ENCODE measurements at regions not wholly inside any gene's neighbourhood (a gene's known extent, or its start where the extent isn't known, plus 50 kb on each side); places are given as distances from the start of the nearest gene placed in this dataset.

DNA sequence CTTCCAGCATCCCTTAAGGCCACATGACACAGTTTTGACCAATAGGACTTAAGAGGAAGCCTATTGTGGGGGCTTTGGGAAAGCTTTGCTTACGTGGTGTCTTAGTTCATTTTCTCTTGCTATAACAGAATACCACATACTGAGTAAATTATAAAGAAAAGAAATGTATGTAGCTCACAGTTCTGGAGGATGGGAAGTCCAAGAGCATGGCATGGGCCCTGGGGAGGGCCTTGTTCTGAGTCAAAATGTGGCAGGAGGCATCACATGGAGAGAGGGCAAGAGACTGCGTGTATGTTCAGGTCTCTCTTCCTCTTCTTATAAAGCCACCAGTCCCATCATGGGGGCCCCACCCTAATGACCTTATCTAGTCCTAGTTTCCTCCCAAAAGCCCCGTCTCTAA, 68.6 kb upstream of the CPEB4 start:
- Histone ChIP-seq H3K9me3 (ENCODE audit: insufficient read depth, low read length) (peaks cover 8% of the 10 kb centered on the region), H3K27me3 (ENCODE audit: low read depth, low read length) (no peaks in the 10 kb centered on the region), H4K20me1 (ENCODE audit: insufficient read depth, low read length) (no peaks in the 10 kb centered on the region), H3K9ac (ENCODE audit: low read length) (no peak overlapping the region), H3K36me3 (replicated peaks; ENCODE audit: low read depth, low read length) (peaks cover 11% of the 10 kb centered on the region), H2AFZ (ENCODE audit: low read depth, low read length) (0 out of 2 replicates have a peak overlapping the region, but pooled peaks have one; percentile 19), H3K4me1 (ENCODE audit: low read length) (peaks cover 55% of the 10 kb centered on the region), H3K27ac (ENCODE audit: low read length) (peak overlapping the region; percentile 99), H3K79me2 (ENCODE audit: low read length) (no peaks in the 10 kb centered on the region), H3K4me2 (ENCODE audit: low read length) (no peak overlapping the region), H3K4me3 (ENCODE audit: low read length) (no peak overlapping the region)
- TF ChIP-seq, protein P1, sequence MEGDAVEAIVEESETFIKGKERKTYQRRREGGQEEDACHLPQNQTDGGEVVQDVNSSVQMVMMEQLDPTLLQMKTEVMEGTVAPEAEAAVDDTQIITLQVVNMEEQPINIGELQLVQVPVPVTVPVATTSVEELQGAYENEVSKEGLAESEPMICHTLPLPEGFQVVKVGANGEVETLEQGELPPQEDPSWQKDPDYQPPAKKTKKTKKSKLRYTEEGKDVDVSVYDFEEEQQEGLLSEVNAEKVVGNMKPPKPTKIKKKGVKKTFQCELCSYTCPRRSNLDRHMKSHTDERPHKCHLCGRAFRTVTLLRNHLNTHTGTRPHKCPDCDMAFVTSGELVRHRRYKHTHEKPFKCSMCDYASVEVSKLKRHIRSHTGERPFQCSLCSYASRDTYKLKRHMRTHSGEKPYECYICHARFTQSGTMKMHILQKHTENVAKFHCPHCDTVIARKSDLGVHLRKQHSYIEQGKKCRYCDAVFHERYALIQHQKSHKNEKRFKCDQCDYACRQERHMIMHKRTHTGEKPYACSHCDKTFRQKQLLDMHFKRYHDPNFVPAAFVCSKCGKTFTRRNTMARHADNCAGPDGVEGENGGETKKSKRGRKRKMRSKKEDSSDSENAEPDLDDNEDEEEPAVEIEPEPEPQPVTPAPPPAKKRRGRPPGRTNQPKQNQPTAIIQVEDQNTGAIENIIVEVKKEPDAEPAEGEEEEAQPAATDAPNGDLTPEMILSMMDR (IDR thresholded peaks at IDR 0.05; ENCODE audit: low read depth, low read length) = no peak
- TF ChIP-seq EZH2phosphoT487 (IDR thresholded peaks at IDR 0.05; ENCODE audit: low read depth) = no peak

DNA sequence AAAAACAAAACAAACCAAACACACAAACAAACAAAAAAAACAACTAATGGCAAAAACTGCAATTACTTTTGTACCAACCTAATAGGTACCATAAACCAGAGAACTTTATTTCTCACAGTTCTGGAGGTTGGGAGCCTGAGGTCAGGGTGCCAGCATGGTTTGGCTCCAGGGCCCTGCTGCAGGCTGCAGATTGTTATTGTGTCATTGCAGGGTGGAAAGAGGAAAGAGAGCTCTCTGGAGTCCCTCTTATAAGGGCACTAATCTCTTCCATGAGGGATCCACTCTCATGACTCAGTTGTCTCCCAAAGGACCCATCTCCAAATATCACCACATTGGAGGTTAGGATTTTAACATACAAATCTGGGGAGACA, 64.9 kb upstream of the CPEB4 start:
- H3K79me2 ChIP-seq (ENCODE audit: low read length) = no peaks in the 10 kb centered on the region
- H3K27me3 ChIP-seq (ENCODE audit: low read depth, low read length) = no peaks in the 10 kb centered on the region
- H3K4me3 ChIP-seq (ENCODE audit: low read length) = peak overlapping the region; percentile 30; the same call in 1 of the 2 replicates
- H3K36me3 ChIP-seq (replicated peaks; ENCODE audit: low read depth, low read length) = peaks cover 15% of the 10 kb centered on the region
- peak overlapping the region; percentile 94 for H3K27ac ChIP-seq (ENCODE audit: low read length)
- H4K20me1 ChIP-seq (ENCODE audit: insufficient read depth, low read length) = no peaks in the 10 kb centered on the region
- peak overlapping the region; percentile 62; the same call in 1 of the 2 replicates for H2AFZ ChIP-seq (ENCODE audit: low read depth, low read length)
- peaks cover 78% of the 10 kb centered on the region for H3K4me1 ChIP-seq (ENCODE audit: low read length)
- peak overlapping the region; percentile 70 for H3K4me2 ChIP-seq (ENCODE audit: low read length)
- peaks cover 13% of the 10 kb centered on the region for H3K9me3 ChIP-seq (ENCODE audit: insufficient read depth, low read length)
- no peak for TF ChIP-seq EZH2phosphoT487 (IDR thresholded peaks at IDR 0.05; ENCODE audit: low read depth)
- TF ChIP-seq, protein P1 (IDR thresholded peaks at IDR 0.05; ENCODE audit: low read depth, low read length) = no peak
- peak overlapping the region; percentile 60 for H3K9ac ChIP-seq (ENCODE audit: low read length)

DNA sequence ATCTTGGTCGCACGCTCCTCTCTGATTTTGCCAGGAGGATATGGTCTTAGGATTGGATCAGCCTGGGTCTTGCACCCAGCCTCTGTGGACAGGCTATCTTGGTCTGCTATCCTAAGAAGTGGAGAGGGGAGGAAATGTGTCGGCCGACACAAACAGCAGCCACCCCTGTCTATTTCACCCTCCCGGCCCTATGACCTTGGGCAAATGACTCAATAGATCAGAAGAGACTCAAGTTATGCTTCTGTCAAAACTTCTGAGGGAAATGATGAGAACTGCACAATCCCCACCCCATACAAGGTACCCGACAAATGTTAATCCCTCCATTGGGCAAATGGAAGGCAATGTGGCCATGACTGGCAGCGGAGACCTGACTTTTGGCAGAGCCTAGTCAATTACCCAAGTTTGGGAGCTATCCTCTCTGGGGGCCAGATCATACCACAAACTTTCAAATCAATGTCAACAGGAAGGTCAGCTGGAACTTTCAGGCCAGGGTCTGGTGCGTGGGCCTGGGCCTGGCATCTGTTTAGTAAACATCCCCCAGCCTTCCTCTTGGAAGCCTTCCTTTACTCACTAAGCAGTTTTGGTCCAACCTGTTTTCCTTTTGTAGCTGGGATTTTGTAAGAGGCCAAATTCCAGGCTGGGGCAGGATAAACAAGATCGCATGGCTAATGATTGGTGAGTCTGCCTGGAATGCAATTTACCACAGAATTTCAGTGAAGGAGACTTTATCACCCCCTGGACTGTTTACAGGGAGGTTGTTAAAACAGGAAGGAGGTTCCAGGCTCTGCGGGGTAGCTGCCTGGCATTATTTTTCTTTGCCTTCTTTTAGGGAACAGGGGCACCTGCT, 64.2 kb upstream of the CPEB4 start:
- H3K79me2 ChIP-seq (ENCODE audit: low read length) = no peaks in the 10 kb centered on the region
- no peaks in the 10 kb centered on the region for H4K20me1 ChIP-seq (ENCODE audit: insufficient read depth, low read length)
- peak overlapping the region; percentile 62 for H2AFZ ChIP-seq (ENCODE audit: low read depth, low read length)
- H3K4me1 ChIP-seq (ENCODE audit: low read length) = peaks cover 79% of the 10 kb centered on the region
- peaks cover 13% of the 10 kb centered on the region for H3K9me3 ChIP-seq (ENCODE audit: insufficient read depth, low read length)
- H3K4me3 ChIP-seq (ENCODE audit: low read length) = peak overlapping the region; percentile 30
- peak overlapping the region; percentile 70 for H3K4me2 ChIP-seq (ENCODE audit: low read length)
- no peak for TF ChIP-seq EZH2phosphoT487 (IDR thresholded peaks at IDR 0.05; ENCODE audit: low read depth)
- TF ChIP-seq, protein P1 (IDR thresholded peaks at IDR 0.05; ENCODE audit: low read depth, low read length) = no peak
- H3K36me3 ChIP-seq (replicated peaks; ENCODE audit: low read depth, low read length) = peaks cover 15% of the 10 kb centered on the region
- H3K9ac ChIP-seq (ENCODE audit: low read length) = peak overlapping the region; percentile 60
- H3K27ac ChIP-seq (ENCODE audit: low read length) = peak overlapping the region; percentile 94
- no peaks in the 10 kb centered on the region for H3K27me3 ChIP-seq (ENCODE audit: low read depth, low read length)

DNA sequence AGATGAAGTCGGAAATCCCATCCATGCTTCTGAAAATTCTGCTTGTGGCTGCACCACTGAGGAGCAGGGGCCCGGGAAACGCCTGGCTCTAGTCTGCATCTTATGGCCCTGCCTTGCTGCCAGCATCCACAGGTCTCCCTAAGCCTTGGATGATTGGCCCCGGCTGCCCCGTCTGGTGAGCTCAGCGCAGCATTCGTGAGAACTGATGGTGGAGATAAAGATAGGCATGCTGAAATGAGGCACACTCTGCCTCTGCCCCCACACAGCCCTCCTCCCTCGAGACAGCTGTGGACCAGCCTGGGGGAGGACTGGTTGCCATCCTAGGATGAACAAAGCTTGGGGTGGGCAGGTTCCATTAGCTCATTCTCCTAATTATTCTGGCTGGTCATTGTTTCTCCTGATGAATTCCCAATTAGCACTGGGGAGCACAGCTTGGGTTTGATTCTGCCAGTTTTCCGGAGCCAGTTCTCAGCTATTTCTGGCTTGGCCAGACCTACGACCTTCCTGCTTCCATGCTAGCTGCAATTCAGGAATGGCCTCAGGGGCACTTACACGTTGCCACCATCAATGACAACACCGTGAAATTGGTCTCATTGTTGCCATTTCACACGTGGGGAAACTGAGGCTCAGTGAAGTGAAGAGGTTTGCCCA, 62.8 kb upstream of the CPEB4 start:
- peak overlapping the region; percentile 60 for H3K9ac ChIP-seq (ENCODE audit: low read length)
- TF ChIP-seq, protein P1 (IDR thresholded peaks at IDR 0.05; ENCODE audit: low read depth, low read length) = no peak
- TF ChIP-seq EZH2phosphoT487 (IDR thresholded peaks at IDR 0.05; ENCODE audit: low read depth) = no peak
- H3K9me3 ChIP-seq (ENCODE audit: insufficient read depth, low read length) = peaks cover 5% of the 10 kb centered on the region; the same call in 1 of the 2 replicates
- H3K27me3 ChIP-seq (ENCODE audit: low read depth, low read length) = no peaks in the 10 kb centered on the region
- peak overlapping the region; percentile 70 for H3K4me2 ChIP-seq (ENCODE audit: low read length)
- peaks cover 81% of the 10 kb centered on the region for H3K4me1 ChIP-seq (ENCODE audit: low read length)
- peak overlapping the region; percentile 16; the same call in 1 of the 2 replicates for H3K4me3 ChIP-seq (ENCODE audit: low read length)
- H3K36me3 ChIP-seq (replicated peaks; ENCODE audit: low read depth, low read length) = peaks cover 3% of the 10 kb centered on the region
- H4K20me1 ChIP-seq (ENCODE audit: insufficient read depth, low read length) = no peaks in the 10 kb centered on the region
- H3K27ac ChIP-seq (ENCODE audit: low read length) = peak overlapping the region; percentile 94
- H3K79me2 ChIP-seq (ENCODE audit: low read length) = no peaks in the 10 kb centered on the region
- no peak overlapping the region for H2AFZ ChIP-seq (ENCODE audit: low read depth, low read length)
